Left ventricle myocardium inferior (tissue), 1 donor: ENCODE measurements at regions not wholly inside any gene's neighbourhood (a gene's known extent, or its start where the extent isn't known, plus 50 kb on each side); places are given as distances from the start of the nearest gene placed in this dataset.

Experiments
- DNase-seq: peaks from one replicate; pipeline ENCODE4 v3.0.0-alpha.2; 2020
- H3K27ac ChIP-seq: fragments of 200-600 bp; replicated peaks from 2 replicates; pipeline ENCODE4 v1.8.0; 2021
- H3K27me3 ChIP-seq: fragments of 200-600 bp; 2 replicates; pipeline ENCODE4 v1.8.0; 2021; ENCODE audit warnings: low read depth
- H3K36me3 ChIP-seq: fragments of 200-600 bp; 2 replicates; pipeline ENCODE4 v1.8.0; 2021
- H3K4me1 ChIP-seq: fragments of 200-600 bp; 2 replicates; pipeline ENCODE4 v1.8.0; 2021
- H3K4me3 ChIP-seq: fragments of 200-600 bp; 2 replicates; pipeline ENCODE4 v1.8.0; 2021; ENCODE audit warnings: mild to moderate bottlenecking, moderate library complexity
- H3K9me3 ChIP-seq: fragments of 200-600 bp; replicated peaks from 2 replicates; pipeline ENCODE4 v1.8.0; 2021
- intact Hi-C: fragments of 100-400 bp; cut with micrococcal nuclease; formaldehyde crosslinking; loops from one replicate; pipeline ENCODE4 v1.11.0; 2022
- TF ChIP-seq, protein P1 (sequence below): fragments of 200-600 bp; IDR thresholded peaks from 2 replicates; pipeline ENCODE4 v1.8.0; 2021; ENCODE audit warnings: antibody characterized with exemption, mild to moderate bottlenecking, borderline replicate concordance
- donor health status: DM: no; HTN: yes; CAD: no; lungs with severe emphysema.

DNA sequence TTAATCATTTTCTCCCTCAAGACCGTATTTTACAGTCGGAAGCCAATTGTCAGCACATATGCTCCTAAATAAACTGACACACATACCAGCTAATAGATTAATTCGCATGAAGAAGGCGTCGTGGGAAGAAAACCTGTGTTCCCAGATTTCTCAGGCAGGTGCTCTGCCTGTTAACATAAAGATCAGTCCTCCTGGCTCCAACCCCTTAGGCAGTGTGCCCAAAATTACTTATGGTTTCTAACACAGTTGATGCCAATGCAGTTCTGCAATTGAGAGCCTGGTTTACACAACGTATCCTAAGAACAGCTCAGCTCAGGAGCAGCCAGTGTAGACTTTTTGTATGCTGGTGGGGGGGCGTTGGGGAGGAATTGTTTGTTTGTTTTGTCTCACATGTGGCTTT is 208.3 kb downstream of the ENC1 start:
- TF ChIP-seq, protein P1, sequence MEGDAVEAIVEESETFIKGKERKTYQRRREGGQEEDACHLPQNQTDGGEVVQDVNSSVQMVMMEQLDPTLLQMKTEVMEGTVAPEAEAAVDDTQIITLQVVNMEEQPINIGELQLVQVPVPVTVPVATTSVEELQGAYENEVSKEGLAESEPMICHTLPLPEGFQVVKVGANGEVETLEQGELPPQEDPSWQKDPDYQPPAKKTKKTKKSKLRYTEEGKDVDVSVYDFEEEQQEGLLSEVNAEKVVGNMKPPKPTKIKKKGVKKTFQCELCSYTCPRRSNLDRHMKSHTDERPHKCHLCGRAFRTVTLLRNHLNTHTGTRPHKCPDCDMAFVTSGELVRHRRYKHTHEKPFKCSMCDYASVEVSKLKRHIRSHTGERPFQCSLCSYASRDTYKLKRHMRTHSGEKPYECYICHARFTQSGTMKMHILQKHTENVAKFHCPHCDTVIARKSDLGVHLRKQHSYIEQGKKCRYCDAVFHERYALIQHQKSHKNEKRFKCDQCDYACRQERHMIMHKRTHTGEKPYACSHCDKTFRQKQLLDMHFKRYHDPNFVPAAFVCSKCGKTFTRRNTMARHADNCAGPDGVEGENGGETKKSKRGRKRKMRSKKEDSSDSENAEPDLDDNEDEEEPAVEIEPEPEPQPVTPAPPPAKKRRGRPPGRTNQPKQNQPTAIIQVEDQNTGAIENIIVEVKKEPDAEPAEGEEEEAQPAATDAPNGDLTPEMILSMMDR = no peak
- no peak overlapping the region for H3K4me3 ChIP-seq
- intact Hi-C loops = no loop called here
- no peaks in the 10 kb centered on the region for H3K36me3 ChIP-seq
- H3K27me3 ChIP-seq = no peaks in the 10 kb centered on the region
- H3K27ac ChIP-seq = no peak overlapping the region
- peaks cover 7% of the 10 kb centered on the region for H3K9me3 ChIP-seq
- H3K4me1 ChIP-seq = peaks cover 26% of the 10 kb centered on the region
- DNase-seq = no peak

DNA sequence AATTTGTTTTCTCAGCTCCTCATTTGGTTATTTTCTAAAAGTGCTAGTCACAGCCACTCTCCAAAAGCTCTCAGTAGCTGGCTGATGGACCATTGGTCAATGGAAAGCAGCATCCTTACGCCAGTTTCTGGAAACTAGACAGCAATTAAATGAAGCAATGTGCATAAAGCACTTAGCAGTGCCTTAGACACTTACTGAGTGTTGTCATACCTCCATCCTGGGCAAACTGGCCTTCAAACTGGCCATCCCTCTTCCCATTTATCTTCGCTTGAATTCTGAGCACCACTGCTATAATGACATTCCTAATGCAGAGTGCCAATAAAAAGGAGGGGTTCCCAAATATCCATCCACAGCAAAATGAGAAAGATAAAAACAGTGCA is 209.2 kb downstream of the ENC1 start:
- TF ChIP-seq, protein P1 = no peak
- H3K27ac ChIP-seq = no peak overlapping the region
- peaks cover 26% of the 10 kb centered on the region for H3K4me1 ChIP-seq
- no peak for DNase-seq
- H3K9me3 ChIP-seq = no peaks in the 10 kb centered on the region
- H3K27me3 ChIP-seq = no peaks in the 10 kb centered on the region
- intact Hi-C loops = no loop called here
- H3K36me3 ChIP-seq = no peaks in the 10 kb centered on the region
- no peak overlapping the region for H3K4me3 ChIP-seq

DNA sequence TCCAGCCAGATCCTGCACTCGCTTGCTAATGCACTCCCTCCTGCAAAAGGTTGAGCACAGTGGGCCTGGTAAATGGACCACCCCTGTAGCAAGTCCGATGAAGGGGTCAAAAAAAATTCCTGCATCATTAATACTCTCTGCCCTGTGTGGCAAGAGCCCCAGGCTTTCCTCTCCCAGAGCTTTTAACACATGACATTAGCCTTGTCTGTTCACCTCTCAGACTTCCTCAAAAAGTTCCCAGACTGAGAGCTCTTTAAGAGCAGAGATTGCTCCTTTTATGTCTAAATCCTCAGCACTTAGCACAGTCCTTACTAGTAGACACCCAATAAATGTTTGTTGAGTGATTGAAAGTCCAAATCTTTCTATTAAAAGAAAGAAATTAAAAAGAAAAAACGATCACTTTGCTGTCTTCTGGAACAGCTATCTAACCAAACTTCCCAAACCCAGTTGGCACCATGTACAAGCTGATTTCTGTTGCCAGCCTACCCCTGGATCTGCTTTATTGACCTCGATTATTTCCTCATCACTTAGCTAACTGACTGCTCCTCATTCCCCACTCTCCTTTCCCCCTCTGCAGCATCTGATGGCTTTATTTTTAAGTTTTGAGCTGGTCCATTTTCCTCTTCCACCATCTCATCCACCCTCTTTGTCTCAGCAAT is 209.8 kb downstream of the ENC1 start:
- Histone ChIP-seq H3K27ac (no peak overlapping the region), H3K27me3 (no peaks in the 10 kb centered on the region), H3K9me3 (no peaks in the 10 kb centered on the region), H3K36me3 (no peaks in the 10 kb centered on the region), H3K4me3 (no peak overlapping the region), H3K4me1 (peaks cover 26% of the 10 kb centered on the region)
- intact Hi-C loops = no loop called here
- DNase-seq = no peak
- TF ChIP-seq, protein P1 = no peak

DNA sequence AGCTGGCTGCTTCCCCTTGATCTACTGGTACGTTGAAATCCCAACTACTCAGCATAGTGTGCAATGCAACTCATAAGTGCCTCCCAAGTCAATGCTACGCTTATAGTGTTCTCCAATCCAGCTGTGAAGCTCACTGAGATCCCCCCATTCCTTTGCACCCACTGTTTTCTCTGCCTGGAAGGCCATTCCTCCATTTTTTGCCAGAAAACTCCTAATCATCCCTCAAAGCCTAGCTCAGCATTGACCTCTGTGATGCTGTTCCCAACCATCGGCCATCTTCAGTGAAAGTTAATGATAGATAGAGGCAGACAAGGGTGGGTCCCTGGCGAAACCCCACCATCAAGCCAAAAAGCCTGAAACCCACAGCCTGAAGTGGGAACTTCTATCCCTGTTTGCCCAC is 211.0 kb downstream of the ENC1 start:
- TF ChIP-seq, protein P1 = no peak
- H3K27ac ChIP-seq = no peak overlapping the region
- H3K27me3 ChIP-seq = no peaks in the 10 kb centered on the region
- no peaks in the 10 kb centered on the region for H3K36me3 ChIP-seq
- H3K4me3 ChIP-seq = no peak overlapping the region
- peaks cover 20% of the 10 kb centered on the region for H3K4me1 ChIP-seq
- DNase-seq = no peak
- no peaks in the 10 kb centered on the region for H3K9me3 ChIP-seq
- intact Hi-C loops = no loop called here

DNA sequence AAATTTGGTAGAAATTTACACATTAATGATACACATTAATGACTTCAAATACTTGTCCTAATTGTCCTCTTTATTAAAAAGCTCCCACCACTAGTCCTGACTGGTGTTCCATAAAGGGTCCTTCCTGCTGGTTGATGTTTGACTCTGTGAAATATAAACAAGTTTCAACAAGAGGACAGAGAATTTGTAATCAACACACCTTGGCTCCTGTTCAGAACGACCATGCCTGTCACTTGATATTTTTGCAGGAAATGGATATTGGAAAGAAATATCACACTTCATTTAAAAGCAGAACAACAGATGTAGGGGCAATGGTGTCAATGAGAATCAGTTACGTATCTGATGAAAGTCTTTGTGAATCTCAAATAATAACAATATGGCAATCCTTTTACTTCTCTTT is 211.7 kb downstream of the ENC1 start:
- Histone ChIP-seq H3K9me3 (no peaks in the 10 kb centered on the region), H3K27me3 (no peaks in the 10 kb centered on the region), H3K36me3 (no peaks in the 10 kb centered on the region), H3K4me3 (no peak overlapping the region), H3K27ac (no peak overlapping the region), H3K4me1 (peaks cover 14% of the 10 kb centered on the region)
- intact Hi-C loops = no loop called here
- TF ChIP-seq, protein P1 = no peak
- DNase-seq = no peak
